Activated CD4-positive, CD25-positive, alpha-beta regulatory T cell (primary cell): ENCODE measurements at regions not wholly inside any gene's neighbourhood (a gene's known extent, or its start where the extent isn't known, plus 50 kb on each side); places are given as distances from the start of the nearest gene placed in this dataset.

Experiments used
- DNase-seq, 4 experiments: peaks; one replicate each; lab custom pipeline; 2025; lab: John Stamatoyannopoulos, UW

DNA sequence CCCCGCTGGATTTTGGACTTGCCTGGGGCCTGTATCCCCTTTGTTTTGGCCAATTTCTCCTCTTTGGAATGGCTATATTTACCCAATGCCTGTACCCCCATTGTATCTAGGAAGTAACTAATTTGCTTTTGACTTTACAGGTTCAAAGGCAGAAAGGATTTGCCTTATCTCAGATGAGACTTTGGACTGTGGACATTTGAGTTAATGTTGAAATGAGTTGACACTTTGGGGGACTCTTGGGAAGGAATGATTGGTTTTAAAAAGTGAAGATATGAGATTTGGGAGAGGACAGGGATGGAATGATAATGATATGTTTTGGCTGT lies 1220.3 kb upstream of the CITED2 start:
- no peak for DNase-seq

DNA sequence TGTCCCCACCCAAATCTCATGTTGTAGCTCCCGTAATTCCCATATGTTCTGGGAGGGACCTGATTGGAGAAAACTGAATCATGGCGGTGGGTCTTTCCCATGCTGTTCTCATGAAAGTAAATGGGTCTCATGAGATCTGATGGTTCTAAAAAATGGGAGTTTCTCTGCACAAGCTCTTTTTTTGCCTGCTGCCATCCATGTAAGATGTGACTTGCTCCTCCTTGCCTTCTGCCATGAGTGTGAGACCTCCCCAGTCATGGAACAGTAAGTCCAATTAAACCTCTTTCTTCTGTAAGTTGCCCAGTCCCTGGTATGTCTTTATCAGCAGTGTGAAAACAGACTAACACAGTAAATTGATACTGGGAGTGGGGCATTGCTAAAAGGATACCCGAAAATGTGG lies 1218.4 kb upstream of the CITED2 start:
- DNase-seq: no peak

- no peak for DNase-seq
These were observed 1216.2 kb upstream of the CITED2 start for GRCh38 chr6:140590641-140591040.

DNA sequence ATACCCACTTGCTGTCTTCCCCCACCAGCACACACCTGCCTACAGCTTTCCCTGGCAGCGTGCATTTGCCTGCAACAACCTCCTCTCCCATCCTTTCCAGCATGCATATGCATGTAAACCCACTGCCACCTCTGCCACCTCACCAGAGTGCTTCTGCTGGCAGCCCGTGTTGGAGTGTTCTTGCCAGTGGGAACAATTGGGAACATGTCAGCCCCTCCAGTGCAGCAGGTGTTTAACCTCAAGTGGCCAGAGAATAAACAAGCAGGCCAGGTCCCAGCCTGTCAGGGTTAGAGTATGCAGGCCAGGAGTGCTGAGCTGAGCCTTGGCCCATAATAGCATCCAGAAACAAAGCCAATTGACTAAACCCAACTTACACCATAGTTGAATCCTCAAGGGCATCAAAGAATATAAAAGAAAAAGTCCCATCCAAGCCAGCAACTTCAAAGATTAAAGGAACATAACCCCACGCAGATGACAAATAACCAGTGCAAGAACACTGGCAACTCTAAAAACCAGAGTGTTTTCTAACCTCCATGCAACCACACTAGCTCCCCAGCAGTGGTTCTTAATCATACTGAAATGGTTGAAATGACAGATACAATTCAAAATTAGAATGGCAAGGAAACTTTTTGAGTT lies 1212.1 kb upstream of the CITED2 start:
- DNase-seq: no peak

GRCh38 chr6:140581601-140582000 lies 1207.2 kb upstream of the CITED2 start:
- DNase-seq: no peak

DNA sequence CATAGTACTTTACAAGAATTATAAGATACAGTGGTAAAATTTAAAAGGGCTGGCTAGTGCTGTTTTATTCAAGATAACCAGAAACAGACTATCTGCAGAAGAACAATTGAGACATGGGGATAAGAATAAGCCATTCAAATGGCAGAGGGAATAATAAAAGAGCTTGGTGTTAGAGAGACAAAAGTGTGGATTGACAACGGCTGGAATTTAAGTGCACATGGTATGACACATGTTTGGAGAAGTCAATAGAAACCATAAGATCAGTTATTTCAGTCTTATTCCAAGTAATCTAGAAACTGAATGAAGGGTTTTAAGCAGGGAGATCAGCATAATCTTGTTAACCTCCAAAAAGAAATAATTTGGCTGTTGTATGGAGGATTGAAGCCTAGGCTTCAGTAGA lies 1205.5 kb upstream of the CITED2 start:
- DNase-seq: no peak

DNA sequence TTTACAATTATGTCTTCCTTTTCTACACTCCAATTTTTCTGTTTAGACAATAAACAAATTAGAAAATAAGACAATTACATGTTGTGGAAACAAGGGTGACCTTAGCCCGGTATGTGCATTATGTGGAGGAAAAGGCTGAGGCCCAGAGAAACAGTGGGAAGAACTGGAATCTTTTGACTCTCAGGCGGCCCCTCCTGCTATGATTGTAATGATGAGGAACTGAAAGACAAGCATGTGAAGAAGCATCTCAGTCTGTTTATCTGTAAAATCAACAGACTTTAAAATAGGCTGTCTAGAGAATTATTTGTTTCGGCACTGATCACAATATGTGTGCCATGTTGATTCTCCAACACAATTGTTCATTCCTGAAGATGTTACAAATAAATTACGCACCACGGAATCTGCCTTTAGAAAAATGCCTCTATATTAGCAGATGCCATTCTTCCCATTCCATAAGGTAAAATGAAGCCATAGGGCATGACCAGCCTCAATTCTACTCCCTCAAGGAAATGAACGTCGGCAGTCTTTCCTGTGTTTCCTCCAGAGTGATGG lies 1201.6 kb upstream of the CITED2 start:
- no peak for DNase-seq

DNA sequence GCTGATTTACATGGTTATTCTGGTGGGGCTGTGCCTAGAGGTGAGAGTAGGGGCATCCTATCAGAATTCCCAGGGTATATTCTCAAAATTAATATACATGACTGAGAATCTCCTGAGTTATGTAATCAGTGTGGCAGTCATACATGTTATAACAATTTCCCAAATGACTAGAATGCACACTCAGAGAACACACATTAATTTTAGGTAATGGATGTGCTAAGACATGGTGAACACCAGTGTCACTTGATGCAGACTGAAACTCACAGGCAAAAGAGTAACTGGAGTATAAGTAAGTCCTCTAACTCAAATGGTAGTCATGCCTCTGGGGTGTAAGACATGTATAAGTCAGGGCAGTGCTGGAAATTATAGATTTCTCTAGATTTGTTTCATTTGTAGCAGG lies 1198.4 kb upstream of the CITED2 start:
- DNase-seq: no peak

GRCh38 chr6:140572129-140572528 lies 1197.7 kb upstream of the CITED2 start:
- no peak for DNase-seq

GRCh38 chr6:140571145-140571544 lies 1196.7 kb upstream of the CITED2 start:
- no peak for DNase-seq

- no peak for DNase-seq
These were observed 1193.0 kb upstream of the CITED2 start for GRCh38 chr6:140567466-140567865.

- DNase-seq: no peak
These were observed 1192.4 kb upstream of the CITED2 start for GRCh38 chr6:140566781-140567277.

DNA sequence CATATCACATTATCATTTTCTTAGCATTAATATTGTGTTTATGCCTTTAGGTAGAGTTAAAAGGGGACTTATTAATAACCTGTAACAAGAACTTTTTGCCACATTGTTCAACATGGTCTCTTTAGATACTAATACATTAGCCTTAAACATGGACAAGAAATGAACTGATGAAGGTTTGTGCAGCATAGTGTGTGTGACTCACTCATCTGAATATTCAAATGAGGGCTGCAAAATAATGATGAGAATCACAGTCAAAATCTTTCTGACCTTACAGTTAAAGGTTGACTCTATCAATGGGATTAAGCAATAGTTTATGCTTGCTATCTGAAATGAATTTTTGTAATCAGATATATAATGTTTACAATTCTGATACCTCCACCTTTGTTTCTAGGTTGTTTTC lies 1189.3 kb upstream of the CITED2 start:
- DNase-seq: no peak

DNA sequence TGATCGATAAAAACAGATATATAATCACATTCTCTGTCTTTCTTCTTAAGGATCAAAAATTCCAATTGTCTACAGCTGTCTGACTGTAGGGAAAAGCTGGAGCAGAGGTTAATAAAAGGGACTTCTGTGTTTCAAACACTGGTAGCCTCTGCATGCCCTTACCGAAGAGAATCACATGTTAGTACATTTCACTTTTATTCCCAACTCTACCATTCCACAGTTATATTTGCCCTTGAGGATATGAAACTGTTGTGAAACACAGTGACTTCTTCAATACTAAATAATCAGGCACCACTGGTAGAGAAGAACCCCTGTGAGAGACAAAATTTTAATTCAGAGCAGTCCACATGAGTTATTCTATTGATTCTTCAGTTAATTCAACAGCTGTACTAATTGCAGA lies 1187.3 kb upstream of the CITED2 start:
- no peak for DNase-seq

GRCh38 chr6:140560671-140561070 lies 1186.2 kb upstream of the CITED2 start:
- DNase-seq: no peak

DNA sequence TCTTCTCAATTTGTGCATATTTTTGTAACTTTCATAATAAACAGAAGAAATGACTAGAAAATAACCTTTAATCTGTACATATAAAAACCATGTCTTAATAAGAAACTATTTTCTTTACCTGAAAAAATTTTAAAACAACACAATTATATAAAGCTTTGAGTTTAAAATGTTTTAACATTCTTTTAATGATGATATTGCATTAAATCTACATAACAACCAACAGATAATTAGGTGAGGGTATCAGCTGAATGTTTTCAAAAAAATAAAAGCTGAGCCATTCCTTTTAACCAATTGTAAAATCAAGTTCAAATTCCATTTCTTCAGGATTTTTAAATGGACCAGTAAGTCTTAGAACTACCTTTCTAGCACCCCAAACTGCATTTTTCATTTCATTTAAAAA lies 1185.0 kb upstream of the CITED2 start:
- DNase-seq: no peak

DNA sequence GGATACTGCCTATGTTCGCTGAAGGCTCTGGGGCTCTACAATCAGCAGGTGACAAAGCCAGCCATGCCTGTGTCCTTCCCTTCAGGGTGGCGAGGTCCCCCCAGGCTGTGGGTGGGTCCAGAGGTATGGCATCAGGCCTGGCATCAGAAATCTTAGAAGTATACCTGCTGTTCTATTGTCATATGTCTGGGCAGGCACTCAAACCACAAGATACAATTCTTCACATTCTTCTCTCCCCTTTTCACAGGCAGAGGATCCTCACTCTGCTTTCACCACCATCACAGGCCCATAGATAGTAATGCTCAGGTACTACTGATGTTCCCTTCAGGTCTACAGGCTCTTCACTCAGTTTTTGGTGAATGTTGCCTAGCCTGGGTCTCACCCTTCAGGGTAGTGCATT lies 1180.0 kb upstream of the CITED2 start:
- no peak for DNase-seq

DNA sequence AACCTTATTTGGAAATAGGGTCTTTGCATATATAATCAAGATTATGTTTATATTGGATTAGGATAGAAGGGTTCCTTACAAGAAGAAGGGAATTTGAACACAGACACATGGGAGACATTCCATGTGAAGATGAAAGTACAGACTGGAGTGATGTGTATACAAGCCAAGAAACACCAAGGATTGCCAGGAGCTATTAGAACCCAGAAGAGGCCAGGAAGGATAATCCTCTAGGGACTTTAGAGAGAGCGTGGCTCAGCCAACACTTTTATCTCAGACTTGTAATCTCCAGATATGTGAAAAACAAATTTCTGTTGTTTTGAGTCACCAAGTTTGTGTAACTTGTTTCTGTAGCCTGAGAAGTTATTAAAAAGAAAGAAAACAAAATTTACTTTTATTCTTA lies 1173.9 kb upstream of the CITED2 start:
- no peak for DNase-seq

DNA sequence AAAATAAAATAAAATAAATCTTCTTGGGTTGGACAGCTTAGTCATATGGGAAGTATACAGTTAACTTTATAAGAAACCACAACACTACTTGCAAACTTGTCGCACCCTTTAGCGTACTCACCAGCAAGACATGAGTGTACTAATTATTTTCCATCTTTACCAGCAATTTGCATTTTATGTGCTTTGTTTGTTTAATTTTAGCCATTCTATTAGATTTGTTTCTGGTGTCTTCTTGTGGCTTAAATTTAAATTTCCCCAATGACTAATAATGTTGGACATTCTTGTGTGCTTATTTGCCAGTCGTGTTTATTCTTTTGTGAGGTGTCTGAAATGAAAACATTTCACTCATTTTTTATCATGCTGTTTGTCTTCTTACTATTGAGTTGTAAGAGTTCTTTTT lies 1172.2 kb upstream of the CITED2 start:
- DNase-seq: no peak

GRCh38 chr6:140544431-140544830 lies 1170.0 kb upstream of the CITED2 start:
- no peak for DNase-seq

DNA sequence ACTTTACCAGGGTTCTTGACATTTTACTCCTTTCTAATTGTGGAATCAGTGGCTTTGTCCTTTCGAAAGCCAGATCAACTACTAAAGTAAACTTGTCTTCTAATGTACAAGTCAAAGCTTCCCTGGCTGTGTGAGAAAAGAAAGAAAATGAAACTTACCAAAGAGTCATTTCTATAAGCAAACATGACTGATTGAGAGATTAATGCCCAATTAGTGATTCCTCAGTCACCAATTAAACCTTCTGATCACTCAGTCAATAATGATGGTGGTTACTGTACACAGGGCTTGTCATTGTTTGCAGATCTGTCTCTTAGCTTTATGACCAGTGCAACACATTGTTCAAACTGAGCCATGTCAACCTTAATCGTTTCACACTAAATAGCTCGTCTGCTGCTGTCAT lies 1168.4 kb upstream of the CITED2 start:
- DNase-seq: no peak

GRCh38 chr6:140541288-140541687 lies 1166.8 kb upstream of the CITED2 start:
- no peak for DNase-seq

- no peak for DNase-seq
These were observed 1166.3 kb upstream of the CITED2 start for GRCh38 chr6:140540743-140541142.

DNA sequence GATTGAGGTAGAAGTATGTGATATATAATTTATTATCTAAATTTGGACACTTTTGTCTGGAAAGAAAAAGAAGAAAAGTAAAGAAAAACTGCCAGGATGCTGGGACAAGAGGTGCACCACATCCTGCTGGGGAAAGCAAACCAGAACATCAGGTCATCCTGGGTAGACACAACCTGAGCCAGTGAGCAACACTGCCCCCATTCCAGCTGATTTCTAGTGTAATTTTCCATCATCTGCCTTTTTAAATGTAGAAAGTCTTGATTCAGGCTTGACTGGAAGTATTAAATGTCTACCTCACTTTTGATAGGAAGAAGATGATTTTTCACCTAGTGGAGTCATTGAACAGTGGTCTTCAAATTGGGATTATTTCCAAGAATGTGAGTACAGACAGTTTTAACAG lies 1164.5 kb upstream of the CITED2 start:
- no peak for DNase-seq
